Transverse colon (tissue), 4 donors: ENCODE measurements at regions not wholly inside any gene's neighbourhood (a gene's known extent, or its start where the extent isn't known, plus 50 kb on each side); places are given as distances from the start of the nearest gene placed in this dataset.

Source experiments
- DNase-seq: peaks from one replicate; pipeline ENCODE4 v3.0.0-alpha.2; 2019
- H3K27ac ChIP-seq, 4 donors: fragments of 200-600 bp; sonication (generic); 2 replicates each; pipeline ENCODE4 v1.5.1; 2016 to 2018; ENCODE audit warnings: inconsistent platforms in 4 of 4
- H3K27me3 ChIP-seq: fragments of 200-600 bp; sonication (generic); 2 replicates; pipeline ENCODE4 v1.5.1; 2017; ENCODE audit warnings: inconsistent platforms
- H3K36me3 ChIP-seq, 4 donors: fragments of 200-600 bp; sonication (generic); 2 replicates each; pipeline ENCODE4 v1.5.1; 2017 to 2019; ENCODE audit warnings: inconsistent platforms in 4 of 4
- H3K4me1 ChIP-seq, 4 donors: fragments of 200-600 bp; sonication (generic); 2 replicates each; pipeline ENCODE4 v1.5.1; 2017 to 2020; ENCODE audit warnings: inconsistent platforms in 4 of 4
- H3K4me3 ChIP-seq, 4 donors: fragments of 200-600 bp; sonication (generic); 1 replicate in 1 of 4; 2 replicates in 3 of 4; pipeline versions ENCODE4 v1.5.1 to v1.6.1; 2017 to 2019; ENCODE audit warnings: inconsistent platforms in 4 of 4
- H3K9me3 ChIP-seq, 2 donors: fragments of 200-600 bp; sonication (generic); 2 replicates each; pipeline ENCODE4 v1.5.1; 2017 to 2019; ENCODE audit warnings: inconsistent platforms in 2 of 2
- CTCF ChIP-seq, 5 experiments: fragments of 200-600 bp in 3 of 5; fragments of 450-650 bp in 2 of 5; sonication (generic) in 3 of 5; IDR thresholded peaks; 1 replicate in 2 of 5; 2 replicates in 3 of 5; pipeline ENCODE4 v1.5.1; 2016 to 2017; ENCODE audit warnings: antibody characterized with exemption in 5 of 5, inconsistent platforms in 3 of 5, mild to moderate bottlenecking in 2 of 5, moderate library complexity in 1 of 5
- EP300 ChIP-seq: sonication (generic); formaldehyde crosslinking; IDR thresholded peaks from one replicate; pipeline ENCODE4 v1.6.1; 2017; ENCODE audit warnings: antibody characterized with exemption, low read depth
- POLR2A ChIP-seq: fragments of 450-650 bp; IDR thresholded peaks from one replicate; pipeline ENCODE4 v1.6.1; 2016; ENCODE audit warnings: antibody characterized with exemption, mild to moderate bottlenecking, moderate library complexity
- POLR2AphosphoS5 ChIP-seq, 3 donors: sonication (generic); formaldehyde crosslinking; IDR thresholded peaks; one replicate each; pipeline ENCODE4 v1.6.1; 2016; ENCODE audit warnings: antibody characterized with exemption in 3 of 3
- WGBS, 2 donors: methylation state at CpG; one replicate each; pipeline ENCODE4 v1.1.5; 2018; ENCODE audit warnings: low coverage in 1 of 2; 5-methylcytosine and 5-hydroxymethylcytosine counted together
- in situ Hi-C, 4 donors: fragments of 200-750 bp; cut with MboI; loops; one replicate each; pipeline versions ENCODE4 v1.15.0 to v1.15.1; 2017; ENCODE audit warnings: low sequenced_read_pairs in 3 of 4, low pct_ligation_motif_present in 1 of 4, low pct_unique_long_range_greater_than_20kb in 1 of 4
- intact Hi-C: fragments of 100-400 bp; cut with DNase I; formaldehyde crosslinking; loops from one replicate; pipeline ENCODE4 v1.15.1; 2023; ENCODE audit warnings: low total_unique reads

- DNase-seq: no peak
- 45 to 55% methylated on average over 1 of the region's 1 CpG for WGBS, 2 donors
- H3K36me3 ChIP-seq: no peaks in the 10 kb centered on the region
- intact Hi-C loops (no loop called here), in situ Hi-C loops (loop anchor here in 1 of 4 donors (25.0 kb wide), 1 partner anchor 436 kb away; no protein-coding TSS in a partner anchor)
- no peak overlapping the region for H3K27ac ChIP-seq
- no peak overlapping the region for H3K4me3 ChIP-seq
- no peaks in the 10 kb centered on the region for H3K27me3 ChIP-seq
- TF ChIP-seq EP300 (no peak), POLR2A (no peak), CTCF (IDR thresholded peaks at IDR 0.05) (no peak)
- no peaks in the 10 kb centered on the region for H3K9me3 ChIP-seq
- no peaks in the 10 kb centered on the region for H3K4me1 ChIP-seq
These were observed 379.4 kb upstream of the UBE2E3 start for GRCh38 chr2:180601016-180601415.

GRCh38 chr2:180599804-180600203 is 380.6 kb upstream of the UBE2E3 start:
- 87% methylated on average over 4 of the region's 4 CpGs for WGBS, 2 donors
- in situ Hi-C loops: loop anchor here in 1 of 4 donors (25.0 kb wide), 1 partner anchor 437 kb away; no protein-coding TSS in a partner anchor
- TF ChIP-seq EP300: no peak
- no peak for TF ChIP-seq CTCF (IDR thresholded peaks at IDR 0.05)
- no peak for TF ChIP-seq POLR2A
- TF ChIP-seq POLR2AphosphoS5 (IDR thresholded peaks at IDR 0.05): no peak
- no peak for DNase-seq
- H3K27ac ChIP-seq: no peak overlapping the region
- no peaks in the 10 kb centered on the region for H3K27me3 ChIP-seq
- no peak overlapping the region for H3K4me3 ChIP-seq
- H3K36me3 ChIP-seq: no peaks in the 10 kb centered on the region
- intact Hi-C loops: no loop called here
- no peaks in the 10 kb centered on the region for H3K4me1 ChIP-seq
- no peaks in the 10 kb centered on the region for H3K9me3 ChIP-seq

GRCh38 chr2:180597179-180597578 is 383.2 kb upstream of the UBE2E3 start:
- DNase-seq: no peak
- in situ Hi-C loops: no loop called here
- no peaks in the 10 kb centered on the region for H3K27me3 ChIP-seq
- H3K4me1 ChIP-seq: no peaks in the 10 kb centered on the region
- TF ChIP-seq CTCF (IDR thresholded peaks at IDR 0.05) (no peak), POLR2A (no peak), POLR2AphosphoS5 (IDR thresholded peaks at IDR 0.05) (no peak), EP300 (no peak)
- 25 to 83% methylated on average over 1 to 2 of the region's 2 CpGs for WGBS, 2 donors
- H3K4me3 ChIP-seq: no peak overlapping the region
- no peak overlapping the region for H3K27ac ChIP-seq
- intact Hi-C loops: no loop called here
- no peaks in the 10 kb centered on the region for H3K9me3 ChIP-seq
- no peaks in the 10 kb centered on the region for H3K36me3 ChIP-seq

- H3K36me3 ChIP-seq: no peaks in the 10 kb centered on the region
- intact Hi-C loops (no loop called here), in situ Hi-C loops (no loop called here)
- H3K4me1 ChIP-seq: no peaks in the 10 kb centered on the region
- DNase-seq: no peak
- no peak overlapping the region for H3K27ac ChIP-seq
- no peaks in the 10 kb centered on the region for H3K27me3 ChIP-seq
- no peaks in the 10 kb centered on the region for H3K9me3 ChIP-seq
- TF ChIP-seq EP300 (no peak), POLR2A (no peak), CTCF (IDR thresholded peaks at IDR 0.05) (no peak)
- 92% methylated on average over 4 of the region's 4 CpGs for WGBS, 2 donors
- H3K4me3 ChIP-seq: no peak overlapping the region
These were observed 384.0 kb upstream of the UBE2E3 start for GRCh38 chr2:180596453-180596852.
